ENCODE measurements at regions not wholly inside any gene's neighbourhood (a gene's known extent, or its start where the extent isn't known, plus 50 kb on each side); places are given as distances from the start of the nearest gene placed in this dataset.

DNA sequence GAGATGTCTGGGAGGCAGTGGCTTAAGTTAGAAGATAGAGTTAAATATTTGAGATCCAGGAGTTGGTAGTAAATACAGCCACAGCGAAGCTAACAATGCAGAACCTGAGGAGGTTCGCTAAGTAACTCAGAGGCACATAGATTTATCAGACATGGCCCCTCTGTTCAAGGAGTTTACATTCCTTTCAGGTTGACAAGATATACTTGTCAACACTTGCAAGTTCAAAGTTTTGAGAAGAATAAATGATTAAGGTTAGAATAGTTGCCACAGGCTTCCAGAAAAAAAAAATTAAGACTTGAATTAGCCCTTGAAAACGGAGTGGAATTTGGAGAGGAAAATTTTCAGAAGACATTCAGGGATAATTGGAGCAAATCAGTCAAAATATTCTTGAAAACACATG lies 658.3 kb upstream of the WWC1 start:
- DNase-seq = no peak
- TF ChIP-seq POLR2A (IDR thresholded peaks at IDR 0.05; ENCODE audit: low read length) = no peak
- no peak for TF ChIP-seq GATA1 (IDR thresholded peaks at IDR 0.05; ENCODE audit: low read depth, low read length)

DNA sequence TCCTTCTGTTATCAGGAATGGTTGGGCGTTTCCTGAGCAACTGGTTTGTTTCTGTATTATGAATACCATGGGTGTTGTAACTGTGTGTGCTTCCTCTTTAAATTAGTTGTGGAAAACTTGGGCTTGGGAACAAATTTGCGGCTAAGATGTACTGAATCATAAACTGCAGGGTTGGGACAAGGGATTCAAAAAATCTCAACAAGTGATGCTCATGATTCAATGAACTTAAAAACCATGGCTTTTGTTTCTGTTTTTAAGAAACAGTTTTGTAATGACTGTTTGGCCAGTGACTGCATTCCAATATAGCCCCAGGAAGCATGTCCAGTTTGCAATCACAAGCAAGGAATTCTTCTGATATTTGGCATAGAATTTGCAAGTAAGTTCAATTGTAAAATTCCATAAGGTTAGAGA lies 657.5 kb upstream of the WWC1 start:
- no peak for TF ChIP-seq GATA1 (IDR thresholded peaks at IDR 0.05; ENCODE audit: low read depth, low read length)
- TF ChIP-seq POLR2A (IDR thresholded peaks at IDR 0.05; ENCODE audit: low read length) = no peak

DNA sequence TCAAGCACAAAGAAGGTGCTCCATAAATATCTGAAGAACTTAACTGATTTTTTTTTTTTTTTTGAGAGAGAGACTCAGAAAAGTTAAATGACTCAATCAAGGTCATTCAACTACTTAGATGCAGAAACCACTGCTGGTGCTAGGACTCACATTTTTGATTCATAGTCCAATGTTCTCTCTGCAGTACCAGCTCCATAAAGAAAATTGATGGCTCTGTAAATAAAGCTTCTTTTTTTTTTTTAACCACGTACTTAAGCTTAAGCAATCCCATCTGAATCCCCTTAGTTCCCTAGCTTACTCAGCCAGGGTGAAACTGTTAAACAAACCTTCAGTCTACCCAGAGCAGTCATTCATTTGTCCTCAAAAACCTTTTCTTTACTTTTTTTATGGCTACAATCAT lies 657.0 kb upstream of the WWC1 start:
- TF ChIP-seq GATA1 (IDR thresholded peaks at IDR 0.05; ENCODE audit: low read depth, low read length) (no peak), POLR2A (IDR thresholded peaks at IDR 0.05; ENCODE audit: low read length) (no peak)
- no peak for DNase-seq

More for the DNA sequence above, 657.5 kb upstream of the WWC1 start:
- DNase-seq = no peak

DNA sequence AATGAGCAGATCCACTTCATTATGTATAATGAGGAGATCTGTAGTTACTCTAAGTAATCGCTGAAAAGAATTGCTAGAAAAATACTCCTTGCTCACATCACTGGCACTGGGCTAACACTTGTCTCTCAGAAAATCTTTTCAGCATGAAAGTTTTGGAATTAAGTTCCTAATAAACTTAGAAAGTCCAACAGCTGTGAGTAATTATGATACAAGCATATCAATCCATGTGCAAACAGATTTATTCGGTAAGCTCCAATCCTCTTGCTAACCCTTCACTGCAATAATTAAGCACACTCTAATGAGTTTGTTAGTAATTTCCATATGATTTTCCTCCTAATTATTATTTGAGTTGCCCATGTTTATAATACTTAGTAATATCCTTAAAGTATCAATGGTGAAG lies 652.6 kb upstream of the WWC1 start:
- no peak for DNase-seq
- TF ChIP-seq GATA1 (IDR thresholded peaks at IDR 0.05; ENCODE audit: low read depth, low read length) (no peak), POLR2A (IDR thresholded peaks at IDR 0.05; ENCODE audit: low read length) (no peak)

DNA sequence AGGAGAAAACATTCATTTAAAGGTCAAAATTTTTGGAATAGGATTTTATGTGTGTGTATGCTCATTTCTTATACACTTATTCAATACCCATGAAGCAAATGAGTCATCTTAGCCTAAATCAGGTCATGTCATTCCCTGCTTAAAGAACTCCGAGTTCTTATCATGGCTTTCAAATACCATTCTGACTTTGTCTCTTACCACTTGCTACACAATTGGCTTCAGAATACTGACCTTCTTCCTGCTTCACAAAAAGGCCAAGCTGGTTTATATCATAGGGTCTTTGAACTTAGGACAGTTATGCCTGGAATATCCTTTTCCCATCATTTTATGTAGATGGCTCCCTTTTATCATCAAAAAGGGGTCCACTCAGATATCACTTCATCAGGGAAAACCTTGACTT lies 652.2 kb upstream of the WWC1 start:
- no peak for TF ChIP-seq POLR2A (IDR thresholded peaks at IDR 0.05; ENCODE audit: low read length)
- TF ChIP-seq GATA1 (IDR thresholded peaks at IDR 0.05; ENCODE audit: low read depth, low read length) = no peak
- no peak for DNase-seq

DNA sequence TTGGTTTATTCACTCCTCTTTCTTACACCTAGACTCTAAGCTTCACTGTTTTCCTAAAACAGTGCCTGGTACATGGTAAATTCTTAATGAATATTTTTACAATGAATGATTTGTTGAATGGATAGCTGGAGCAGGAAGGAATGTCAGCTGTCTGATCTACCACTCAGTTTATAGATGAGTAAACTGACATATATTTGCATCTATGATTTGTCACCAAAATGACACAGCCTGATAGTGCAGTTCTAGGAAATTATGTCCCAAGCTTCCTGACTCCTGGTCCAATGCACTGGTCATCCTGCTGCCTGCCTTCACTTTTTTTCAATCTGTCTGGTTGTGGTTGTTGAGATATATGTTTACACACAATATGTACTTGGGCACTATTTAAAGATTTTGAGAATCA lies 651.7 kb upstream of the WWC1 start:
- TF ChIP-seq POLR2A (IDR thresholded peaks at IDR 0.05; ENCODE audit: low read length) (no peak), GATA1 (IDR thresholded peaks at IDR 0.05; ENCODE audit: low read depth, low read length) (no peak)
- no peak for DNase-seq

DNA sequence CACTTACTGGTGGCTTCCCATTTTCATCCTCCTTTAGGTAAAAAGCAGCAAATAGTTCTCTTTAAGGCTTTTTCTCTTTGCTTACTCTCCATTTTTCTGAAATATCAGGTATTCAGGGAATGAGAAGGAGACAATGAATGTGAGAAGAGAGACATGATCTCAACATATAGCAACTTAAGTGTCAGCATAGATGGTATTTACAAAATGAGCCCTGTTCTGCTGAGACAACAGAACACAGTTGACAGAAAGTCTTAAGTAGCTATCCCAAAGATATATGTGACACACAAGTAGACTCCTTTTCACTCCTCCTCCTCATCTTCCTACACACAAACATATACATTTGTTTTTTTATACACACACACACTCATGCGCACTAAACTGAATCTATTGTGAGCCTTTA lies 649.3 kb upstream of the WWC1 start:
- no peak for DNase-seq
- TF ChIP-seq POLR2A (IDR thresholded peaks at IDR 0.05; ENCODE audit: low read length) (no peak), GATA1 (IDR thresholded peaks at IDR 0.05; ENCODE audit: low read depth, low read length) (no peak)

DNA sequence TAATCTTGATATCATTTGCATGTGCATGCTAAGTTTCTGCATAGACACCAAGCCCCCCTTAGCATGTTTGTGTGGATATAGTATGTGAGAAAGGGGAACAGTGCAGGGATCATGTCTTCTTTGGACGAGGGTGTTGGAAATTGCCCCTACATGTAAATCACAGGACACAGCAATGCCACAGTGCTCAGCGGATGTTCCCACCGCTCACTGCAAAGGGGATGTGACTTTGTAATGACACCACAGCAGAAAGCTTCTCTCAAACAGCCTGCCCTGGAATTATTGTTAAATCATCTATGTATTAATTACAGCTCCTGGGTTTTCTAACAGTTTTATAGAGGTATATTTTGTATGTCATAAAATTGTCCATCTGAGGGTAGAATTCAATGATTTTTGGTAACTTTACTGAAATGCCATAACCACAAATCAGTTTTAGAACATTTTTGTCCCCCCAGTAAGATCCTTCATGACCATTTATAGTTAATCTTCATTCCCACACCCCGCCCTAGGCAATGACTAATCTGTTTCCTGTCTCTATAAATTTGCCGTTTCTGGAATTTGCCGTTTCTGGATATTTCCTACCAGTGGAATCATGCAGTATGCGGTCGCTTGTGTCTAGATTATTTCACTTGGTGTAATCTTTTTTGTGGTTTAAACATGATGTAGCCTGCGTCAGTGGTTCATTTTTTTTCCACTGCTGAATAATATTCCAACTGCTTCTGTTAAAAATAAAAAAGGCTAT lies 648.5 kb upstream of the WWC1 start:
- TF ChIP-seq POLR2A (IDR thresholded peaks at IDR 0.05; ENCODE audit: low read length) = no peak
- TF ChIP-seq GATA1 (IDR thresholded peaks at IDR 0.05; ENCODE audit: low read depth, low read length) = no peak
- no peak for DNase-seq

DNA sequence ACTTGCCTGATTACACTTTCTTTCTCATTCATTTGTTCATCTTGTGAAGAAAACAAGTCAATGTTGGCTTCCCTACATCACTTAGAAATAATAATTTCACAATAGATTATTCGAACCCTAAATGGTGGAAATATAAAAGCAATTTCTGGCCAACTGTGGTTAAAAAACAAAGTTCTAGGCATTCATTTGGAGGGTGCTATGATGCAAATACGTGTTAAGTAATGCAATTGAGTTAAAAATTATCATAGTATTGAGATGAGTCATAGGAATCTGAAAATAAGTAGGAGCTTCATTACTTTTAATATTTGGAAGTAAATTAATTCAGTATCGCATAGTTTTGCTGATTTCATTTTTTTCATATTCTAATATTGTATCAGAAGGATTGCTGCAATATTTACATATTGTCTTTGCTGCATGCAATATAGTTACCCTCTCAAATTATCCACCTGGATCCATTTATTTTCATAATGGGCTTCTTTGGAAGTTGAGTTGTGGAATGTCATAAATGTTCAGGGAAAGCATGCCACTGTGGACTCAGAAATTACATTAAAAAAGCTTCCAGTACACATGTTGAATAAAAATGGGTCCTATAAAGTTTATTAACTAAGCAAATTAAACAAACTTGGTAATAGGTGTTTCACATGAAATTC lies 647.7 kb upstream of the WWC1 start:
- DNase-seq = no peak
- TF ChIP-seq POLR2A (IDR thresholded peaks at IDR 0.05; ENCODE audit: low read length) = no peak

DNA sequence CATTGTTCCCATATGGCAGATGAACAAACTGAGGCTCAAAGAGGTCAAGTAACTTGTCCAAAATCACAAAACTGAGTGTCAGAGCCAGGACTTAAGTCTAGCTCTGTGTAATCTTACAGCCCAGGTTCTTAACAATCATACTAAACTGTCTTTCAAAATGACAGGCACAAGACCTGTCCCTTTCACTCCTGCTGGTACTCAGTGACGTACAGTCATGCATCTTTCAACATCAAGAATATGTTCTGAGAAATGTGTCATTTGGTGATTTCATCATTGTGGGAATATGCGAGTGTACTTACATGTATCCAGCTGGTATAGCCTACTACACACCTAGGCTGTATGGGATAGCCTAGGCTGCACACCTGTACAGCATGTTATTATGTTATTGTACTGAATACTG lies 646.8 kb upstream of the WWC1 start:
- DNase-seq = no peak

DNA sequence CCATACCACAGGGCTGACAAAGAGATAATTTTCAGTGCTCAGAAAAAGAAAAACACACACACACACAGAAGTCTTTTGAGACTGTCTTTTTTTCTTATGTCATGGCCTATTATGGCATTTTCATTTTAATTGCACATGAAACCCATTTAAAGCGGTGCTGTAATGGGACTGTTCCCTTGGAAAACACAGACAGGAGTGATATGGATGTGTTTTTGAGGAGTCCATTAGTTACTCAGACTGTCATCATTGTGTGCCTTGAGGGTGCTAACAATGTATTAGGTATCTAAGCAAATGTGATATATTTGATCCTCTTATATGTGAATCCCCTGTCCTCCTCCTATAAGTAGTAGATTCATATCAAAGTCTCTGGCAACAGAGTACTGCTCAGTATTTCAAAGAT lies 642.0 kb upstream of the WWC1 start:
- TF ChIP-seq GATA1 (IDR thresholded peaks at IDR 0.05; ENCODE audit: low read depth, low read length) (no peak), POLR2A (IDR thresholded peaks at IDR 0.05; ENCODE audit: low read length) (no peak)
- no peak for DNase-seq

More for the DNA sequence above, 646.8 kb upstream of the WWC1 start:
- TF ChIP-seq GATA1 (IDR thresholded peaks at IDR 0.05; ENCODE audit: low read depth, low read length) = no peak
- TF ChIP-seq POLR2A (IDR thresholded peaks at IDR 0.05; ENCODE audit: low read length) = no peak

DNA sequence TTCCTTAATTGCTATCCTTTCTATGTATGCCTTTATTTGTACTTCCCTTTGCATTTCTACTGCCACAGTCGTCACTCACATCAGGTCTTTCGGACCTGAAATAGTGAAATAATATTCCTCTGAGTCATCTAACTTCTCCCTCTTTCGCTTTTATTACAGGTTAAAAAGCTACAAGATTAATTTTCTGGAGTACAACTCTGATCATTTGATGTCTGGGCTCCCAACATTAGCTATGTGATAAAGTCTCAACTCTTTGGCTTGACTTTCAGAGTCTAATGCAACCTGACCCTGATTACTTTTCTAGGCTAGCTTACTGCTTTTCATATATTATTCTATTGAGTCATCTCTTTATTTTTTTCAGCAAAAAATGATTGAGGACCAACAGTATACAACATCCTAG lies 638.8 kb upstream of the WWC1 start:
- TF ChIP-seq POLR2A (IDR thresholded peaks at IDR 0.05; ENCODE audit: low read length) = no peak
- no peak for DNase-seq

DNA sequence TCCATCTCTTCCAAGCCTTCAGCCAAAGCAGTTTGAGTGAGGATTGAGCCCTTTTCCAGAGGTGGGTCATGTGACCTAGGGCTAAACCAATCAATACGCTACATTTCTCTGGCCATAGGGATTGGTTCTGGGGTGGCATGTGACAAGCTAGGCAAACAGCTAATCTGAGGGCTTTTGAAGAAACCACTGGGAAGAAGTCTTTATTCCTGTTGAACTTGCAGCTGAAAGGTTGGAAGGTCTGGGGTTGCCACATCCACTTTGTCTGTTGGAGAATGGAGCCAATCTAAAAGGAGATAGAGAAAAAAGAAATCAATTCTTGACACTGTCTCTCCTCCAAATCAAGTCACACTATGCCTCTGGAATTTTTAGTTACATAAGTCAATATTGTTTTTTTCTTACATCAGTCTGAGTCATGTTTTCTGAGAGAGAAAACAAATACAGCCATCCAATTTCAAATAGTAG lies 637.8 kb upstream of the WWC1 start:
- DNase-seq = no peak
- no peak for TF ChIP-seq GATA1 (IDR thresholded peaks at IDR 0.05; ENCODE audit: low read depth, low read length)
- TF ChIP-seq POLR2A (IDR thresholded peaks at IDR 0.05; ENCODE audit: low read length) = no peak

DNA sequence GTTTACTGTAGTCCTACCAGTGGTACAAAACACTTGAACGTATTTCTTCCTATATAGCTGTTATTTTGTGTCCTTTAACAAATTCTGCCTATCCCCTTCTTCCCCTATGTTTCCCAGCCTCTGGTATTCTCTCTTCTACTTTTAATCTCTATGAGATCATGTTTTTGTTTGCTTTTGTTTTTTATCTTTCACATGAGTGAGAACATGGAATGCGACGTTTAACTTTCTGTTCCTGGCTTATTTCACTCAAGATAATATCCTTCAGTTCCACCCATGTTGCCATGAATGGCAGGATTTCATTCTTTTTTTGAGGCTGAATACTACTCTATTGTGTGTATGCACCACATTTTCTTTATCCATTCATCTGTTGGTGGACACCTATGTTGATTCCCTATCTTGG lies 634.4 kb upstream of the WWC1 start:
- TF ChIP-seq POLR2A (IDR thresholded peaks at IDR 0.05; ENCODE audit: low read length) (no peak), GATA1 (IDR thresholded peaks at IDR 0.05; ENCODE audit: low read depth, low read length) (no peak)
- DNase-seq = no peak

DNA sequence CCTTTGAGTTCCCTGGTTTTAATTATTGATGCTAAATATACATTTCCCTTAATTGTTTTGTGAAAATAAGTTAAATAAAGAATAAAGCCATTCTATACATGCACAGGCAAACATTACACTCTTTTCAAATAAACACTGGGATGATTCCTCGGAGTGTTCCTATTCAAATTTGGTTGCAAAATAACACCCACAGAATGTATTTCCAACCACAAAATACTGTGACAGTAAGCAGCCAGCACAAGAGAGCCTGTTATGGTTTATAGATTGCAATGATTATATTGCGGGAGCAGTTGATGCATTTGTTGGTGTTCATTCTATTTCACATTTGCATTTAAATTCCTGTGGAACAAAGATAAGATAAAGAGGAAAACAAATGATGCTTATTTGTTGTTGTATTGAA lies 632.6 kb upstream of the WWC1 start:
- TF ChIP-seq GATA1 (IDR thresholded peaks at IDR 0.05; ENCODE audit: low read depth, low read length) = no peak
- no peak for TF ChIP-seq POLR2A (IDR thresholded peaks at IDR 0.05; ENCODE audit: low read length)
- no peak for DNase-seq
